Suprapubic skin (tissue), 4 donors: ENCODE measurements at regions not wholly inside any gene's neighbourhood (a gene's known extent, or its start where the extent isn't known, plus 50 kb on each side); places are given as distances from the start of the nearest gene placed in this dataset.

Experiments
- EP300 ChIP-seq: sonication (generic); formaldehyde crosslinking; IDR thresholded peaks from one replicate; pipeline ENCODE4 v1.6.1; 2017; ENCODE audit warnings: antibody characterized with exemption
- POLR2A ChIP-seq, 2 donors: fragments of 450-650 bp; IDR thresholded peaks; one replicate each; pipeline ENCODE4 v1.6.1; 2017; ENCODE audit warnings: antibody characterized with exemption in 2 of 2, mild to moderate bottlenecking in 2 of 2, moderate library complexity in 2 of 2
- POLR2AphosphoS5 ChIP-seq, 3 donors: sonication (generic); formaldehyde crosslinking; IDR thresholded peaks; one replicate each; pipeline ENCODE4 v1.6.1; 2017; ENCODE audit warnings: antibody characterized with exemption in 3 of 3
- TF ChIP-seq, protein P1 (sequence below), 2 donors: fragments of 200-600 bp in 1 of 2; fragments of 450-650 bp in 1 of 2; sonication (generic) in 1 of 2; IDR thresholded peaks; one replicate each; pipeline ENCODE4 v1.5.1; 2016 to 2019; ENCODE audit warnings: antibody characterized with exemption in 2 of 2, mild to moderate bottlenecking in 1 of 2, moderate library complexity in 1 of 2

DNA sequence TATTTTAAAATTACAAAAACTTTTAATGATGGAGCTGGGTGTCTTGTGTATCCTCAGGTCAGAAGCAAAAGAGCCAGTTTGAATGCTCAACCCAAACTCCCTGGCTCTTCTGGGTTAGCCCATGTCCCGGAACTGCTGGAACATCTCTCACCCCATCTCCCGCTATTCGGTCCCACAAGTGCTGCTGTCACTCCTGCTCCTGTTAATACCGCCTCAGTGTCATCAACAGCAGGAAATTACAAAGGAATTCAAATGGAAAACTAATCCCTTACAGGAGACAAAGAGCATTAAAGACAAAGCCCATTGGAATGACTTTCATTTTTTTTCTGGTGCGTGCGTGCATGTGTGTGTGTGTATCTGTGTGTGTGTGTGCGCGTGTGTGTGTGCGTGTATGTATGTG is 112.0 kb upstream of the C7orf33 start:
- TF ChIP-seq, protein P1, sequence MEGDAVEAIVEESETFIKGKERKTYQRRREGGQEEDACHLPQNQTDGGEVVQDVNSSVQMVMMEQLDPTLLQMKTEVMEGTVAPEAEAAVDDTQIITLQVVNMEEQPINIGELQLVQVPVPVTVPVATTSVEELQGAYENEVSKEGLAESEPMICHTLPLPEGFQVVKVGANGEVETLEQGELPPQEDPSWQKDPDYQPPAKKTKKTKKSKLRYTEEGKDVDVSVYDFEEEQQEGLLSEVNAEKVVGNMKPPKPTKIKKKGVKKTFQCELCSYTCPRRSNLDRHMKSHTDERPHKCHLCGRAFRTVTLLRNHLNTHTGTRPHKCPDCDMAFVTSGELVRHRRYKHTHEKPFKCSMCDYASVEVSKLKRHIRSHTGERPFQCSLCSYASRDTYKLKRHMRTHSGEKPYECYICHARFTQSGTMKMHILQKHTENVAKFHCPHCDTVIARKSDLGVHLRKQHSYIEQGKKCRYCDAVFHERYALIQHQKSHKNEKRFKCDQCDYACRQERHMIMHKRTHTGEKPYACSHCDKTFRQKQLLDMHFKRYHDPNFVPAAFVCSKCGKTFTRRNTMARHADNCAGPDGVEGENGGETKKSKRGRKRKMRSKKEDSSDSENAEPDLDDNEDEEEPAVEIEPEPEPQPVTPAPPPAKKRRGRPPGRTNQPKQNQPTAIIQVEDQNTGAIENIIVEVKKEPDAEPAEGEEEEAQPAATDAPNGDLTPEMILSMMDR (IDR thresholded peaks at IDR 0.05): no peak
- no peak for TF ChIP-seq POLR2A (IDR thresholded peaks at IDR 0.05)
- no peak for TF ChIP-seq EP300
- no peak for TF ChIP-seq POLR2AphosphoS5 (IDR thresholded peaks at IDR 0.05)
